ENCODE measurements at regions not wholly inside any gene's neighbourhood (a gene's known extent, or its start where the extent isn't known, plus 50 kb on each side); places are given as distances from the start of the nearest gene placed in this dataset.

GRCh38 chr18:1995041-1995612 lies 576.2 kb downstream of the METTL4 start:
- DNase-seq (ENCODE audit: missing footprints) (no peak), ATAC-seq (no peak)
- intact Hi-C loops (cut with DNase I): no loop called here

GRCh38 chr18:1998121-1998520 lies 573.2 kb downstream of the METTL4 start:
- intact Hi-C loops (cut with DNase I): no loop called here
- ATAC-seq (no peak), DNase-seq (ENCODE audit: missing footprints) (no peak)

GRCh38 chr18:1999387-1999786 lies 571.9 kb downstream of the METTL4 start:
- intact Hi-C loops (cut with DNase I): no loop called here
- ATAC-seq: no peak
- DNase-seq (ENCODE audit: missing footprints): no peak

DNA sequence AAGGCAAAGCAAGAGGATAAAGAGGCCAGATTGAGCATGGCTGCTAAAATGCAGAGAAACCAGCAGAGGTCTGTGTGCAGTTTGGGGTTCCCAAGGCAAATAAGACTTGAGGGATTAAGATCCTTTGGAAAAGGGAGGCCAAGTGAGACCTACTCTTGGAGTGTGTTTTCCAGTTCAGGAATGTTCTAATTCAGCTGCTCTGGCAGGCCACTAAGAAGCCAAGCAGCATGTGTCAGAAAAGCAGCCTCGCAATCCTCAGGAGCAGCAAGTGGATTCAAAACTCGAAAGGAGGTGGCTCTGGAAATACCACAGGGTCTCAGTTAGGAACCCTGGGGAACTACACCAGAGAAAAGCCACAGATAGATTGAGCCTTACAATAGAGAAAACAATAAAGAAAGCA lies 569.2 kb downstream of the METTL4 start:
- DNase-seq (ENCODE audit: missing footprints): no peak
- peak; percentile 78 for ATAC-seq
- intact Hi-C loops (cut with DNase I): no loop called here

DNA sequence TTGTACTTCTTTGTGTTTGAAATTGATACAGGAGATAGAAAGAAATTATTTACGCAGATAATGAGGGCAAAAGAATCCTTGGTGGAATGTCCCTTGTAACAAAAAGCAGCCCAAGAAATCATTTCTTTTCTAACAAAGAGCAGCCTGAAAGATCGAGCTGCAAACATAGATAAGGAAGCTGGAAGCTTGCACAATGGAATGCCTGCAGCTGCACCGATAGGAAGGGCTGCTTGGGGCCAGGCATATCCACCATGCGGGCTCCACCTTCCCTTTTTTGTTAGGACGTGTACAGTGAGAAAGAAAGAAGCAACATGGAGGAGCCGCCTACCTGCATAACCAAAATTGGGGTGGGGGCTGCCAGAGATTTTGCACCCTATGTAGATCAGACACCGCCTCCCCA lies 568.7 kb downstream of the METTL4 start:
- ATAC-seq (peak; percentile 64), DNase-seq (ENCODE audit: missing footprints) (no peak)
- intact Hi-C loops (cut with DNase I): no loop called here

DNA sequence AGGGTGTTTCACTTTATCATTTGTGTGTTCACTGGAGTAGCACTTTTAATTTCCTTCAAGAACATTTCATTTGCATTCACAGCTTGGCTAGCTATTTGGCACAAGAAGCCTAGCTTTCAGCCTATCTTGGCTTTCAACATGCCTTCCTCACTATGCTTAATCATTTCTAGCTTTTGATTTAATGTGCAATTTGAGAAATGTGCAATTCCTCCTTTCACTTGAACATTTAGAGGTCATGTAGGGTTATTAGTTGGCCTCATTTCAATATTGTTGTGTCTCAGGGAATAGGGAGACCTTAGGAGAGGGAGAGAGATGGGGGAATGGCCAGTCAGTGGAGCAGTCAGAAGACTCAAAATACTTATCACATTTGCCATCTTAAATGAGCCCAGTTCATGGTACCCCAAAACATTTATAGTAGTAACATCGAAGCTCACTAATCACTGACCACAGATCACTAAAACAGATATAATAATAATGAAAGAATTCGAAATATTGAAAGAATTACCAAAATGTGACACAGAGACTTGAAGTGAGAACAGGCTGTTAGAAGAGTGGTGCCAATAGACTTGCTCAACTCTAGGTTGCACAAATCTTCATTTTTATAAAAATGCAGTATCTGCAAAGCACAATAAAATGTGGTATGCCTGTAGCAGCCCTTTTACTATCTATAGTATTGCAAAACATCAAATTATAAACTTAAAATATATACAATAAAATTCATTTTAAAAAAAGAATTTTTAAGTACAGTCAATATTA lies 561.2 kb downstream of the METTL4 start:
- ATAC-seq (peak; percentile 81), DNase-seq (ENCODE audit: missing footprints) (no peak)
- intact Hi-C loops (cut with DNase I): loop anchor here (5.0 kb wide), 1 partner anchor 77 kb away; no protein-coding TSS in a partner anchor

GRCh38 chr18:2027016-2027415 lies 544.3 kb downstream of the METTL4 start:
- DNase-seq (ENCODE audit: missing footprints) (no peak), ATAC-seq (no peak)
- intact Hi-C loops (cut with DNase I): no loop called here

GRCh38 chr18:2027756-2028155 lies 543.5 kb downstream of the METTL4 start:
- intact Hi-C loops (cut with DNase I): no loop called here
- no peak for DNase-seq (ENCODE audit: missing footprints)
- ATAC-seq: no peak

- intact Hi-C loops (cut with DNase I): no loop called here
- ATAC-seq (no peak), DNase-seq (ENCODE audit: missing footprints) (no peak)
These were observed 542.3 kb downstream of the METTL4 start for GRCh38 chr18:2028986-2029385.

GRCh38 chr18:2030647-2031046 lies 540.7 kb downstream of the METTL4 start:
- ATAC-seq: no peak
- no peak for DNase-seq (ENCODE audit: missing footprints)
- intact Hi-C loops (cut with DNase I): no loop called here

GRCh38 chr18:2032036-2032435 lies 539.3 kb downstream of the METTL4 start:
- ATAC-seq: no peak
- no peak for DNase-seq (ENCODE audit: missing footprints)
- intact Hi-C loops (cut with DNase I): no loop called here

DNA sequence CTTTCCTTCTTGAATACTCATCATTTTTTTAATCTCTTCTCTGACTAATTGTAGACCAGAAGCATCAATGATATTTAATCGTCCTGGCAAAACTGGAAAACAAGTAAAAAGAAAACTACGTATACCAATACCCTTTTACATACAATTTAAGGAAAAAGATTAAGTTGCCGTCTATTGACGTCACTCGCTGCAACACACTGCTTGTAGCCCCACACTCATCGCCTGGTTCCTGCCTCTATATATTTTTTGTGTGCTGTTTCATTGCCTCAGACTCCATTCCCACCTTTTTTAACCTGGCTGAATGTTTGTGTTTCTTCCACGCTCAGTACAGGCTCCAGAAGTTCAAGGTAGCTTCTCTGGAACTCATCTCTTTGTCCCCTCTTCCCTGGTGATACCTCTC lies 536.2 kb downstream of the METTL4 start:
- ATAC-seq (no peak), DNase-seq (ENCODE audit: missing footprints) (no peak)
- intact Hi-C loops (cut with DNase I): no loop called here

- DNase-seq (ENCODE audit: missing footprints) (no peak), ATAC-seq (no peak)
- intact Hi-C loops (cut with DNase I): no loop called here
These were observed 535.2 kb downstream of the METTL4 start for GRCh38 chr18:2036086-2036485.

DNA sequence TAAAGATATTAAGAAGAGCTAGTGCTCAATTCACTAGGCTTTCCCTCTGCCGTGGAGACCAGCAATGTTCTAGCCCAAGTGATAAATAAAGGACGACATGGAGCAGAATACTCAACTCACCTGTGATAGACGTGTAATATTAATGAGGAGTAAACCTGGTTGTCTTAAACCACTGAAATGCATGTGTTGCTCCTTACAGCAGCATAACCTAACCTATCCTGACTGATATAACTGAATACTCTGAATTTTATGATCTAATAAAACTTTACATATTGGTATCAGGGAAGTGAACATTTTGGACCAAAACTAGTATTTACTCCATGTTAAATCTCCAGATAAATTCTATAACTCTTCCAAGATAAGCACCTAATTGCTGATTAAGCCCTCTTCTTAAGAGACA lies 531.0 kb downstream of the METTL4 start:
- DNase-seq (ENCODE audit: missing footprints) (no peak), ATAC-seq (no peak)
- intact Hi-C loops (cut with DNase I): no loop called here

GRCh38 chr18:2049986-2050385 lies 521.3 kb downstream of the METTL4 start:
- no peak for DNase-seq (ENCODE audit: missing footprints)
- intact Hi-C loops (cut with DNase I): no loop called here
- peak; percentile 13 for ATAC-seq

- intact Hi-C loops (cut with DNase I): no loop called here
- peak; percentile 54 for ATAC-seq
- DNase-seq (ENCODE audit: missing footprints): no peak
These were observed 520.6 kb downstream of the METTL4 start for GRCh38 chr18:2050702-2051201.

- no peak for DNase-seq (ENCODE audit: missing footprints)
- intact Hi-C loops (cut with DNase I): no loop called here
- ATAC-seq: no peak
These were observed 517.7 kb downstream of the METTL4 start for GRCh38 chr18:2053490-2054089.

GRCh38 chr18:2059336-2059735 lies 512.0 kb downstream of the METTL4 start:
- no peak for ATAC-seq
- intact Hi-C loops (cut with DNase I): no loop called here
- no peak for DNase-seq (ENCODE audit: missing footprints)

GRCh38 chr18:2060086-2060485 lies 511.2 kb downstream of the METTL4 start:
- no peak for ATAC-seq
- DNase-seq (ENCODE audit: missing footprints): no peak
- intact Hi-C loops (cut with DNase I): no loop called here

- ATAC-seq: no peak
- intact Hi-C loops (cut with DNase I): no loop called here
- DNase-seq (ENCODE audit: missing footprints): no peak
These were observed 500.7 kb downstream of the METTL4 start for GRCh38 chr18:2070631-2071030.
